Prostate gland (tissue), 2 donors: ENCODE measurements at regions not wholly inside any gene's neighbourhood (a gene's known extent, or its start where the extent isn't known, plus 50 kb on each side); places are given as distances from the start of the nearest gene placed in this dataset.

Experiments used
- DNase-seq: peaks from one replicate; pipeline ENCODE4 v3.0.0-alpha.2; 2019; ENCODE audit warnings: low spot score
- H3K27ac ChIP-seq, 2 donors: fragments of 200-600 bp; sonication (generic); 2 replicates each; pipeline ENCODE4 v1.5.1; 2017 to 2019
- H3K27me3 ChIP-seq: fragments of 200-600 bp; sonication (generic); replicated peaks from 2 replicates; pipeline ENCODE4 v1.5.1; 2019; ENCODE audit not compliant: insufficient read depth
- H3K36me3 ChIP-seq, 2 donors: fragments of 200-600 bp; sonication (generic); 1 replicate in 1 of 2; 2 replicates in 1 of 2; pipeline versions ENCODE4 v1.5.1 to v1.8.1; 2017 to 2019
- H3K4me1 ChIP-seq: fragments of 200-600 bp; sonication (generic); replicated peaks from 2 replicates; pipeline ENCODE4 v1.5.1; 2019
- H3K4me3 ChIP-seq, 2 donors: fragments of 200-600 bp; sonication (generic); 2 replicates each; pipeline ENCODE4 v1.5.1; 2017 to 2019
- H3K9me3 ChIP-seq: fragments of 200-600 bp; sonication (generic); 2 replicates; pipeline ENCODE4 v1.5.1; 2017
- POLR2A ChIP-seq: fragments of 450-650 bp; IDR thresholded peaks from one replicate; pipeline ENCODE4 v1.6.1; 2016; ENCODE audit warnings: antibody characterized with exemption, mild to moderate bottlenecking
- POLR2AphosphoS5 ChIP-seq: sonication (generic); formaldehyde crosslinking; IDR thresholded peaks from one replicate; pipeline ENCODE4 v1.6.1; 2017; ENCODE audit warnings: antibody characterized with exemption
- WGBS: methylation state at CpG from one replicate; pipeline ENCODE4 v1.1.5; 2018; 5-methylcytosine and 5-hydroxymethylcytosine counted together
- intact Hi-C: fragments of 100-400 bp; cut with DNase I; formaldehyde crosslinking; loops from one replicate; pipeline ENCODE4 v1.14.2; 2022
- TF ChIP-seq, protein P1 (sequence below), 4 experiments: fragments of 200-600 bp in 2 of 4; fragments of 450-650 bp in 2 of 4; sonication (generic) in 2 of 4; IDR thresholded peaks; 1 replicate in 3 of 4; 2 replicates in 1 of 4; pipeline ENCODE4 v1.5.1; 2016 to 2019; ENCODE audit warnings: antibody characterized with exemption in 4 of 4, mild to moderate bottlenecking in 2 of 4, moderate library complexity in 2 of 4

DNA sequence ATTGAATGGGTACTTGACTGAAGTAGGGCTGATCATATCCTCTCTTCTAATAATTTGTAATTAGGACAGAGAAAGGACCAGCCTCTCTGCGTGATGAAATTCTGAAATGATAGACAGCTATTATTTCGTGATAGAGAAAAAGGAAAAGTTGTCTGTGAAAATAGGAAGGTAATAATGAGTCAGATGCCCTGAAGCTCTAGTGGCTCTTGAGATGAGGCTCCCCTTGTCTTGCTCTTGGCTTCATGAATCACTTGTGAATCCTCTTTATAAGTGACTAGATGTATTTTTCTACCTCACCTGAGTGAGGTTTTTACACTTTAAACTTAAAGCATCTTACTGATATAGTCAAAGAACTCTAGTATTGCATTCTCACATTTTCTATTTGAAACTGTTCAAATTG is 888.9 kb downstream of the PCDH18 start:
- Histone ChIP-seq H3K9me3 (no peaks in the 10 kb centered on the region), H3K27me3 (no peaks in the 10 kb centered on the region), H3K4me3 (no peak overlapping the region), H3K36me3 (no peaks in the 10 kb centered on the region), H3K27ac (no peak overlapping the region), H3K4me1 (no peaks in the 10 kb centered on the region)
- intact Hi-C loops: no loop called here
- 96% methylated on average over 2 of the region's 2 CpGs for WGBS
- DNase-seq: no peak
- TF ChIP-seq POLR2AphosphoS5 (no peak), POLR2A (no peak)
- TF ChIP-seq, protein P1, sequence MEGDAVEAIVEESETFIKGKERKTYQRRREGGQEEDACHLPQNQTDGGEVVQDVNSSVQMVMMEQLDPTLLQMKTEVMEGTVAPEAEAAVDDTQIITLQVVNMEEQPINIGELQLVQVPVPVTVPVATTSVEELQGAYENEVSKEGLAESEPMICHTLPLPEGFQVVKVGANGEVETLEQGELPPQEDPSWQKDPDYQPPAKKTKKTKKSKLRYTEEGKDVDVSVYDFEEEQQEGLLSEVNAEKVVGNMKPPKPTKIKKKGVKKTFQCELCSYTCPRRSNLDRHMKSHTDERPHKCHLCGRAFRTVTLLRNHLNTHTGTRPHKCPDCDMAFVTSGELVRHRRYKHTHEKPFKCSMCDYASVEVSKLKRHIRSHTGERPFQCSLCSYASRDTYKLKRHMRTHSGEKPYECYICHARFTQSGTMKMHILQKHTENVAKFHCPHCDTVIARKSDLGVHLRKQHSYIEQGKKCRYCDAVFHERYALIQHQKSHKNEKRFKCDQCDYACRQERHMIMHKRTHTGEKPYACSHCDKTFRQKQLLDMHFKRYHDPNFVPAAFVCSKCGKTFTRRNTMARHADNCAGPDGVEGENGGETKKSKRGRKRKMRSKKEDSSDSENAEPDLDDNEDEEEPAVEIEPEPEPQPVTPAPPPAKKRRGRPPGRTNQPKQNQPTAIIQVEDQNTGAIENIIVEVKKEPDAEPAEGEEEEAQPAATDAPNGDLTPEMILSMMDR (IDR thresholded peaks at IDR 0.05): no peak

DNA sequence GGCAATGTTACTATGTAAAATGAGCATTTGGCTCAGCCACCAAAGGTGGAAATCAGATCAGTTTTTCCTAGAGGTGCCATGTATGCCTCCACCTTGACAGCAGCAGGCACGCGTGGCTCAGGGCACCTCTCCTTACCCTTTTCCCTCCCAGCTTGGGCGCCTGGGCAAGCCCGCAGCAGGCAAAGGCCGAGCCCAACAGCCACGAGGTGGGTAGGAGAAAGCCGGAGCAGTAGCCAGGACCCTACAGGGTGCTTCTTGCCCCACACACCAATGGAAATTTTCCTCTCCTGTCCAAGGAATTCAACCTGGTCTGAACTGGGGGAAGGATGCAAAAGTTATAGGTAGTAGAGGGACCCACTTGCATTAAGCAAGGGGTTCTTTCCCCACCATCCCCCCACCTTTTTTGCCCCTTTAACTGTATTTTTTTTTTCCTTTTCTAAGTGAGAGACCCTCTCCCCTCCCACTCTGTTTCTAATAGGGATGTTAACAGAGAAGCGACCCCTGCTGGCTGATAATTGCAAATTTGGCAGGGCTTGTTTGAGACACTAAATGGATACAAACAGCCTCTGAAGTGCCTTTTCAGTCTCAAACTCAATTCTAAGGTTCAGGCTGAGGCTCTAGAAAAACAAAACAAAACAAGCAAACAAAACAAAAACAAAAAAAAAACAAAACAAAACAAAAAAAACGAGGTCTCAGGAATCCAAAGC is 895.1 kb downstream of the PCDH18 start:
- 84% methylated on average over 9 of the region's 9 CpGs for whole genome bisulfite sequencing
- no peaks in the 10 kb centered on the region for H3K36me3 ChIP-seq
- no peaks in the 10 kb centered on the region for H3K4me1 ChIP-seq
- intact Hi-C loops: no loop called here
- DNase-seq: no peak
- no peak overlapping the region for H3K27ac ChIP-seq
- H3K27me3 ChIP-seq: no peaks in the 10 kb centered on the region
- no peaks in the 10 kb centered on the region for H3K9me3 ChIP-seq
- TF ChIP-seq, protein P1 (IDR thresholded peaks at IDR 0.05): no peak
- TF ChIP-seq POLR2AphosphoS5: no peak
- TF ChIP-seq POLR2A: no peak
- H3K4me3 ChIP-seq: no peak overlapping the region

GRCh38 chr4:136636155-136636554 is 896.1 kb downstream of the PCDH18 start:
- Histone ChIP-seq H3K27me3 (no peaks in the 10 kb centered on the region), H3K27ac (no peak overlapping the region), H3K36me3 (no peaks in the 10 kb centered on the region), H3K9me3 (no peaks in the 10 kb centered on the region), H3K4me1 (no peaks in the 10 kb centered on the region), H3K4me3 (no peak overlapping the region)
- 82% methylated on average over 10 of the region's 10 CpGs for WGBS
- TF ChIP-seq, protein P1 (IDR thresholded peaks at IDR 0.05): no peak
- no peak for TF ChIP-seq POLR2A
- TF ChIP-seq POLR2AphosphoS5: no peak
- intact Hi-C loops: no loop called here
- DNase-seq: no peak

DNA sequence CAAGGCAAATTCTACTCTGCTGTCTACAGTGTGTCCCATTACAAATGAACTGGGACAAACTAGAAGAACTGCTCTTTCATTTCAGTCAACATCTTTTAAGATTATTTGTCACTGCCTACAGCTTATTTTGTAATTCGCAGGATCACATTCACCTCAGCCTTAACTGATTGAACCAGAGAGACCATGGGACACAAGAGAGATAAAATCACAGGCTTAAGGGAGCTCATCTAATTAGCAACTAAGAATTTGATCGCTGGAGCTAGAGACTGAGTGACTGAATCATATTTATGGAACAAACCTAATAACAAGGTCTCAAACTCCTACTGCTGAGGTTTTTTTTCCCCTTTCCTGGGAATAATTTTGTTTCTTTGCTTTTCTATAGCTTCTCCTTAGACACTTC is 898.2 kb downstream of the PCDH18 start:
- H3K36me3 ChIP-seq: no peaks in the 10 kb centered on the region
- no peak overlapping the region for H3K27ac ChIP-seq
- DNase-seq: no peak
- intact Hi-C loops: no loop called here
- TF ChIP-seq POLR2AphosphoS5: no peak
- no peak for TF ChIP-seq POLR2A
- no peak overlapping the region for H3K4me3 ChIP-seq
- WGBS: 72% methylated on average over 2 of the region's 2 CpGs
- no peaks in the 10 kb centered on the region for H3K27me3 ChIP-seq
- no peaks in the 10 kb centered on the region for H3K9me3 ChIP-seq
- H3K4me1 ChIP-seq: no peaks in the 10 kb centered on the region

DNA sequence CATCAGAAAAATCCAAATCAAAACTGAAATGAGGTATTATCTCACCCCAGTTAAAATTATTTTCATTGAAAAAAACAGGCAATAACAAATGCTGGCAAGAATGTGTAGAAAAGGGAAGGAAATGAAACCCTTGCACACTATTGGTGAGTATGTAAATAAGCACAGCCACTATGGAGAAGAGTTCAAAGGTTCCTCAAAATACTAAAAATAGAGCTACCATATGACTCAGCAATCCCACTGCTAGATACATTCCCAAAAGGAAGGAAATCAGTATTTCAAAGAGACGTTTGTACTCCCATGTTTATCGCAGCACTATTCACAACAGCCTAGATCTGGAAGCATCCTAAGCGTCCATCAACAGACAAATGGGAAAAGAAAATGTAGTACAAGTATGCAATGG is 932.4 kb downstream of the PCDH18 start:
- H3K4me3 ChIP-seq: no peak overlapping the region
- intact Hi-C loops: no loop called here
- 88% methylated on average over 3 of the region's 3 CpGs for WGBS
- no peaks in the 10 kb centered on the region for H3K9me3 ChIP-seq
- TF ChIP-seq, protein P1 (IDR thresholded peaks at IDR 0.05): no peak
- TF ChIP-seq POLR2AphosphoS5: no peak
- H3K36me3 ChIP-seq: no peaks in the 10 kb centered on the region
- no peaks in the 10 kb centered on the region for H3K27me3 ChIP-seq
- H3K4me1 ChIP-seq: no peaks in the 10 kb centered on the region
- no peak for DNase-seq
- H3K27ac ChIP-seq: no peak overlapping the region
